NCI-H2227 (cell line): ENCODE measurements at regions not wholly inside any gene's neighbourhood (a gene's known extent, or its start where the extent isn't known, plus 50 kb on each side); places are given as distances from the start of the nearest gene placed in this dataset.

Experiments
- DNase-seq: peaks from one replicate; lab custom pipeline; 2025; ENCODE audit not compliant: unreplicated experiment; lab: John Stamatoyannopoulos, UW

GRCh38 chr4:125365731-125366130 lies 51.0 kb downstream of the FAT4 start:
- DNase-seq, result no peak

- DNase-seq, result no peak
These were observed 53.4 kb downstream of the FAT4 start for GRCh38 chr4:125368146-125368545.

GRCh38 chr4:125368671-125369081 lies 53.9 kb downstream of the FAT4 start:
- no peak for DNase-seq

- DNase-seq, result no peak
These were observed 54.3 kb downstream of the FAT4 start for GRCh38 chr4:125369098-125369497.

GRCh38 chr4:125370478-125370877 lies 55.7 kb downstream of the FAT4 start:
- no peak for DNase-seq

GRCh38 chr4:125382995-125383394 lies 68.2 kb downstream of the FAT4 start:
- no peak for DNase-seq

GRCh38 chr4:125387770-125388169 lies 73.0 kb downstream of the FAT4 start:
- no peak for DNase-seq

- DNase-seq, result no peak
These were observed 73.9 kb downstream of the FAT4 start for GRCh38 chr4:125388613-125389012.

- DNase-seq, result no peak
These were observed 75.0 kb downstream of the FAT4 start for GRCh38 chr4:125389713-125390112.

- DNase-seq, result no peak
These were observed 75.4 kb downstream of the FAT4 start for GRCh38 chr4:125390126-125390525.

- DNase-seq, result no peak
These were observed 76.0 kb downstream of the FAT4 start for GRCh38 chr4:125390727-125391126.

GRCh38 chr4:125392694-125393093 lies 77.9 kb downstream of the FAT4 start:
- DNase-seq, result no peak

- no peak for DNase-seq
These were observed 79.1 kb downstream of the FAT4 start for GRCh38 chr4:125393825-125394224.

GRCh38 chr4:125397226-125397625 lies 82.5 kb downstream of the FAT4 start:
- DNase-seq, result no peak

- DNase-seq, result no peak
These were observed 83.7 kb downstream of the FAT4 start for GRCh38 chr4:125398263-125399002.

- DNase-seq, result no peak
These were observed 86.0 kb downstream of the FAT4 start for GRCh38 chr4:125400756-125401155.

GRCh38 chr4:125401784-125402183 lies 87.0 kb downstream of the FAT4 start:
- no peak for DNase-seq

GRCh38 chr4:125420526-125420925 lies 105.8 kb downstream of the FAT4 start:
- DNase-seq, result peak; percentile 17

- no peak for DNase-seq
These were observed 106.8 kb downstream of the FAT4 start for GRCh38 chr4:125421547-125421946.

GRCh38 chr4:125423124-125423523 lies 108.4 kb downstream of the FAT4 start:
- no peak for DNase-seq

GRCh38 chr4:125428832-125429231 lies 114.1 kb downstream of the FAT4 start:
- no peak for DNase-seq

- no peak for DNase-seq
These were observed 115.3 kb downstream of the FAT4 start for GRCh38 chr4:125430086-125430485.

- DNase-seq, result no peak
These were observed 117.3 kb downstream of the FAT4 start for GRCh38 chr4:125432078-125432477.
